ENCODE measurements at regions not wholly inside any gene's neighbourhood (a gene's known extent, or its start where the extent isn't known, plus 50 kb on each side); places are given as distances from the start of the nearest gene placed in this dataset.
A peak's percentile ranks its signal among the peaks of the same experiment; 100 is the strongest.
"Not testable (repeated sequence)": the region's sequence is repeated elsewhere in the genome, so short reads cannot be mapped to it uniquely, and the experiment has no call there.

DNA sequence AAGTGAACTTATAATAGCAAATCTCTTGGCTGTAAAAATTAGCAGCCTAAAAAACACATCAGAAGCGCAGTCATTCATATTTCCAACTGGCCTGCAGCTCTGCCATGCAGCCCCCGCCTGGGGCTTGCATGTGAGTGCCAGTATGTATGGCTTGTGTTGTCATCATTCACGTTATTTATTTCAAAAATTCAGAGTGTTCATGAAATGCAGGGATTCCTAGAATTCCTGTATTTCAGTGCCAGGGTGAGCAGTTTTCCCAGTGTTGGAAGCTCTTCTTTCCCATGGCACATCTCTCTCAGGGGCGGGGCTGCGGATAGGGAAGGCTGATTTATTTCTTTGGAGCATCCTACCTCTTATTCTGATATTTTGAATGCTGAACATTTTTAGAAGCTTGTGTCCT lies 234.6 kb downstream of the FGF9 start:
- ATAC-seq (replicated peaks in 6 of 8) = no peak
- WGBS, 10 experiments = 0 to 100% (median 87%) methylated on average over 1 to 5 of the region's 5 CpGs; no CpG with 5 or more reads in 1 of the 10 experiments
- Histone ChIP-seq H3K27ac (no peak overlapping the region), H3K4me1 (replicated peaks in 1 of 2) (peaks cover 0 to 2% of the 10 kb centered on the region in 2 donors), H3K4me3 (no peak overlapping the region)
- in situ Hi-C loops (cut with MboI; ENCODE audit: low pct_unique_long_range_greater_than_20kb in 2 of 9, low sequenced_read_pairs in 9 of 9, unreplicated experiment in 9 of 9) = no loop called here

DNA sequence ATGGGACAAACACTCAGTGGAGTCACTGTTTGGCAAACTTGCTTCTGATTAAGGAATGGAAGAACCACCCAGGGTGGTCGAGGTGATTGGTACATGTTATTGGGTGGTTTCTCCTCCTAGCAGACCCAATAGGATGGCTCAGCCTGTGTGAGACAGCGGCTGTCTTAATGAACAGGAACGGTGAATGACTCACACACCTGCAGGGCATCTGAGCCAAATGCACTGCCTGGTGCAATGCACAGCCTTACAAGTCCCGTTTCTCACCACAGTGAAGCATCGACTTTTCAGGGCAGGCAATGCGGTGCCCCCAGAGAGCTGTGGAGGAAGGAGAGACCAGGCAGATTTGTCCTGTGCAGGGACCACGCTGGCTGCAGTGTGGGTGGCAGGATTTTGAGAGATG lies 238.5 kb downstream of the FGF9 start:
- no peak for ATAC-seq (replicated peaks in 6 of 8)
- H3K27ac ChIP-seq = no peak overlapping the region
- in situ Hi-C loops (cut with MboI; ENCODE audit: low pct_unique_long_range_greater_than_20kb in 2 of 9, low sequenced_read_pairs in 9 of 9, unreplicated experiment in 9 of 9) = no loop called here
- H3K4me1 ChIP-seq (replicated peaks in 1 of 2) = peaks cover 0 to 2% of the 10 kb centered on the region in 2 donors
- WGBS, 10 experiments = 0 to 86% (median 22%) methylated on average over 1 to 5 of the region's 7 CpGs; no CpG with 5 or more reads in 6 of the 10 experiments
- no peak overlapping the region for H3K4me3 ChIP-seq

DNA sequence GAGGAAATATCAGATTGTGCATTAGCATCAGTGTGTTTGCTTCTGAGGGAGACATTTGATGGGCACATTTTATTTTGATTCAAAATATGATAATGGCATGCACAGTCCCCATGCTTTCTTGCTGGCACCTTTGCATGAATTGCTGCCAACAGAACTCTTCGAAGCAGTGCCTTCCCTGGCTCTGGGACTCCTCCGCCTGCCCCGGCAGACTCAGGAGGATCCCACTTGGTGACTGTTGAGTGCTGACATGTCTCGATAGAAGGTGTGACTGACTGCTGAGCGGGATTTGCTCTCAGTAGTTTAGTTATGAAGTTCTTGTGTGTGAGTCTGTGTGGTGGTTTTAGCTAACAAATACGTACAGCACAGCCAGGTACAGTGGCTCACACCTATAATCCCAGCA lies 239.7 kb downstream of the FGF9 start:
- Histone ChIP-seq H3K4me3 (no peak overlapping the region), H3K27ac (no peak overlapping the region), H3K4me1 (replicated peaks in 1 of 2) (peaks cover 0 to 2% of the 10 kb centered on the region in 2 donors)
- no peak for ATAC-seq (replicated peaks in 6 of 8)
- 80 to 100% (median 97%) methylated on average over 1 to 6 of the region's 6 CpGs; no CpG with 5 or more reads in 6 of the 10 experiments for WGBS, 10 experiments
- in situ Hi-C loops (cut with MboI; ENCODE audit: low pct_unique_long_range_greater_than_20kb in 2 of 9, low sequenced_read_pairs in 9 of 9, unreplicated experiment in 9 of 9) = no loop called here

DNA sequence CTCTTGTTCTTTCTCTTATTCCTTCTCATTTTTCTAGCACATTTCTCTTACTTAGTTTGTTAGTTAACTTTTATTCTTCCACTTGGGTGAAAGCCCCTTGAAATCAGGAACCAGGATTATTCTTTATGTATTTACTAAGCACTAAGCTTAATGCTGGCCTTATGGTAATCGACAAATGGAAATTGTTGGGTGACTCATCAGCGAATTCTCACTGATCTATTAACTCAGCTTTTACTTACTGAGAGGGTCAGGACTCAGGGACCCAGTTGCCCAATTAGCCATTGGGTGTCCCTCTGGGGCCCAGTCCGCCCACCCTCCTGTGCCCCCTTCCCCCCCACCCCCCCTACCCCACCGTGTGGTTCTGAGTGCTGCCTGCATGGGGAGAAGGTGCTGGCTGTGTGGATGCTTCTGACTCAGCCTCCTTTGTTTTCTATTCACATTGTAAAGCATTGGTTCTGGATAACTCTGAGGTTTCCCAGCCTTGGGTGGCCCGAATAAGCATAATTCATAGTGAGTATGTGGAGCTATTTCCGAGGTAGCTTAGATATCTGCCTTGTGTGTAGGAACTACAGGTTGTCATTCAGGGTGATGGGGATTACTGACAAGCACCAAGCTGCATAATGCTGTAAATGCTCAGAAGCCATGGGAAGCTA lies 240.9 kb downstream of the FGF9 start:
- 0 to 80% (median 40%) methylated on average over 1 to 5 of the region's 6 CpGs; no CpG with 5 or more reads in 3 of the 10 experiments for WGBS, 10 experiments
- Histone ChIP-seq H3K4me1 (replicated peaks in 1 of 2) (peaks cover 0 to 2% of the 10 kb centered on the region in 2 donors), H3K4me3 (no peak overlapping the region), H3K27ac (no peak overlapping the region)
- in situ Hi-C loops (cut with MboI; ENCODE audit: low pct_unique_long_range_greater_than_20kb in 2 of 9, low sequenced_read_pairs in 9 of 9, unreplicated experiment in 9 of 9) = no loop called here
- peak in 7 of 8 experiments; percentile 8 to 76 (median 43) for ATAC-seq (replicated peaks in 6 of 8)

DNA sequence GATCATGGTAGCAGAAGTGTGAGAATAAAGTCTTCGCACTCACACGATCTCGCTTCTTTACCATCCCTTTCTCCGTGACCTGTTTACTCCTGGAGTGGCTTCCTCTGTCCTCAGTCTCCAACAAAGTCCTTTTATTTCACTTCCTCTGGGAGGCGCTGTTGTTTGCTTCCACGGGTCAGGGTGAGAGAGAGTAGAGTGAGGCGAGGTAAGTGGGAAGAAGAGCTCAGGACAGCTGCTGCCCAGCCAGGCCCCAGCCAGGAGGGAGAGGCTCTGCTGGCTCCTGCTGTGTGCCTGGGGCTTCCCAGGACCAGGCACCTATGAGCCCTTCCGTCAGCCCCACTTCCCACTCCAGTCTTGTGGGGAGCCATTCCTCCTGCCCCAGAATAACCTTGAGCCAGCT lies 242.1 kb downstream of the FGF9 start:
- ATAC-seq (replicated peaks in 6 of 8) = peak in 1 of 8 experiments; percentile 61
- WGBS, 10 experiments = 20 to 95% (median 77%) methylated on average over 1 to 7 of the region's 8 CpGs; no CpG with 5 or more reads in 4 of the 10 experiments
- Histone ChIP-seq H3K4me1 (replicated peaks in 1 of 2) (peaks cover 0 to 2% of the 10 kb centered on the region in 2 donors), H3K4me3 (no peak overlapping the region), H3K27ac (no peak overlapping the region)
- in situ Hi-C loops (cut with MboI; ENCODE audit: low pct_unique_long_range_greater_than_20kb in 2 of 9, low sequenced_read_pairs in 9 of 9, unreplicated experiment in 9 of 9) = no loop called here

DNA sequence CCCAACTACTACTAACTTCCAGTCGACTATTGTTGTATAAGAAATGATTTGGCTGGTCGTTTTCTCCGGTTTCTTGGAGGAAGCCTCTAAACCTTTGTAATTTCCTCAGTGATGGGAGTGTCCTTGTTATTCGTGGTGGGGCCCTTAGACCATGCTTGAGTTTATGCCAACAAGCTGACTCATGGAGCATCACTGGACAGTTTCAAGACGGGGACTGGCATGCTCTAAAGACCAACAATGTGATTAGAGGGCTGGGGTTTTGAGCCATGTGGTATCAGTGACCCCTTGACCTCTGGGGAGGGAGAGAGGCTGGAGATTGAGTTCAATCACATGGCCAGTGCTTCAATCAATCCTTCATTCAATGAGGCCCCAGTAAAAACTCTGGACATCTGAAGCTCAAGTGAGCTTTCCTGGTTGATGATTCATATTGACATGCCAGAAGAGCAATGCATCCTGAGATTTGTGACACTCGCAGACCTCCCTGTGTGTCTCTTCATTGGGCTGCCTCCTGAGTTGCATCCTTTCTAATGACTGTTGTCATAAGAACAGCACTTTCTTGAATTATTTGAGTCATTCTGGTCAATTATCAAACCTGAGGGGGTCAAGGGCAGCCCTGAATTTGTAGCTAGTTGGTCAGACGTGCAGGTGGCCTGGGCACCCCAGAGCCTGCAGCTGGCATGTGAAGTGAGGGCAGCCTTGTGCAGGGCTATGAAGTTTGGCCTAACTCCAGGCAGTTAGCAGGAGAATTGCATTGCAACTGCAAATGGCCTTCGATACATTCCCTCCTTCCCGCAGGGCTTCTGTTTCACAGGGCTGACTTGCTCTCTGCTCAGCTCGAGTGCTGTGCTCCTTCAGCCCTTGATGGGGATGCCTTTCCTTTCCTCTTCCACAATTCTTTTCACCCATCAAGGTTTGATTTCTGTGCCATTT lies 246.5 kb downstream of the FGF9 start:
- no peak overlapping the region for H3K4me3 ChIP-seq
- peak in 2 of 8 experiments; percentile 20 to 60 for ATAC-seq (replicated peaks in 6 of 8)
- WGBS, 10 experiments = 15 to 90% (median 82%) methylated on average over 4 to 10 of the region's 10 CpGs; no CpG with 5 or more reads in 1 of the 10 experiments
- H3K27ac ChIP-seq = no peak overlapping the region
- in situ Hi-C loops (cut with MboI; ENCODE audit: low pct_unique_long_range_greater_than_20kb in 2 of 9, low sequenced_read_pairs in 9 of 9, unreplicated experiment in 9 of 9) = no loop called here
- no peaks in the 10 kb centered on the region for H3K4me1 ChIP-seq (replicated peaks in 1 of 2)

DNA sequence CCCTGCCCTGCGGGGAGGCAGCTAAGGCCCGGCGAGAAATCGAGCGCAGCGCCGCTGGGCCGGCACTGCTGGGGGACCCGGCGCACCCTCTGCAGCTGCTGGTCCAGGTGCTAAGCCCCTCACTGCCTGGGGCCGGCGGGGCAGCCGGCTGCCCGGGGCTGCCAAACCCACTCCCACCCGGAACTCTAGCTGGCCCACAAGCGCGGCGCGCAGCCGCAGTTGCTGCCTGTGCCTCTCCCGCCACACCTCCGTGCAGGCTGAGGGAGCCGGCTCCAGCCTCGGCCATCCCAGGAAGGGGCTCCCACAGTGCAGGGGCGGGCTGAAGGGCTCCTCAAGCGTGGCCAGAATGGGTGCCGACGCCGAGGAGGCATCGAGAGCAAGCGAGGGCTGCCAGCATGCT lies 249.9 kb downstream of the FGF9 start:
- ATAC-seq (replicated peaks in 6 of 8); in situ Hi-C loops (cut with MboI; ENCODE audit: low pct_unique_long_range_greater_than_20kb in 2 of 9, low sequenced_read_pairs in 9 of 9, unreplicated experiment in 9 of 9); H3K27ac ChIP-seq; H3K4me1 ChIP-seq (replicated peaks in 1 of 2); H3K4me3 ChIP-seq: not testable (repeated sequence)
- 25 to 98% (median 90%) methylated on average over 2 to 10 of the region's 31 CpGs; no CpG with 5 or more reads in 5 of the 10 experiments for WGBS, 10 experiments

DNA sequence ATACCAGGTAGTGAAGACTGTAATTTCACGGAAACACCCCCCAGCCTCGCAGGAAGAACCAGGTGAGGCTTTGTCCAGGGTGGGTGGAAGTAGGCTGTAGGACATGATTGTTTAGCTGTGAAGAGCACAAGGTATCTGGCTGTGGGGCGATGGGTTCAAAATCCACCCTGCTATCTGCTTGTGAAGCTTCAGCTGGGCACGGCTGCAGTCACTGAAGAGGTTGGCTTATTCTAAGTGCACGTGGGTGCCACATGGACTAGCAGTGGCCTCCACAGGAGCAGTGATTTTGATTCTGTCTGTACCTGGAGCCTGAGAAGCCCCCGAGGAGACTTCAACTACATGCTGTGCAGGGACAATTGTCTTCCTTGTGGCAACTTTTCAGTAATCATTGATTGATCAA lies 254.1 kb downstream of the FGF9 start:
- WGBS, 10 experiments = 13 to 93% (median 83%) methylated on average over 2 to 4 of the region's 6 CpGs; no CpG with 5 or more reads in 4 of the 10 experiments
- H3K4me3 ChIP-seq = no peak overlapping the region
- no peaks in the 10 kb centered on the region for H3K4me1 ChIP-seq (replicated peaks in 1 of 2)
- H3K27ac ChIP-seq = no peak overlapping the region
- no peak for ATAC-seq (replicated peaks in 6 of 8)
- in situ Hi-C loops (cut with MboI; ENCODE audit: low pct_unique_long_range_greater_than_20kb in 2 of 9, low sequenced_read_pairs in 9 of 9, unreplicated experiment in 9 of 9) = no loop called here

DNA sequence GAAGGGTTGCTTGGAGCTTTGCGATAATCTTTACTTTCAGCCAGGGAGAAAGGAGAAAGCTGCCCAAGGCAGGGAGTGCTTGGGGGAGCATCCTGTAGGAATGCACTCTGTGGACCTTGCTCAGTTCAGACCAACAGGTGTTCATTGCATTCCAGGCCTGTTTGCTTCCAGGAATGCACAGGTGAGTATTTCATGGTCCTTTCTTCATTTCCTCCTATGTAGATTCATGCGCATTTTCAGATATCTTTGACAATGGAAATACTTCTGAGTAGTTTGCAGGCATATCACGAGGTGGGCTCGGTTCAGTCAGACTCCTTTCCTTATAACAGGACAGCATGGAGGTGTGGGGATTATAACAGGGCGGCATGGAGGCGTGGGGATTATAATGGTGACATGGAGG lies 254.8 kb downstream of the FGF9 start:
- H3K4me1 ChIP-seq (replicated peaks in 1 of 2) = no peaks in the 10 kb centered on the region
- WGBS, 10 experiments = 12 to 100% (median 83%) methylated on average over 1 to 5 of the region's 6 CpGs; no CpG with 5 or more reads in 3 of the 10 experiments
- no peak for ATAC-seq (replicated peaks in 6 of 8)
- in situ Hi-C loops (cut with MboI; ENCODE audit: low pct_unique_long_range_greater_than_20kb in 2 of 9, low sequenced_read_pairs in 9 of 9, unreplicated experiment in 9 of 9) = no loop called here
- no peak overlapping the region for H3K4me3 ChIP-seq
- no peak overlapping the region for H3K27ac ChIP-seq

DNA sequence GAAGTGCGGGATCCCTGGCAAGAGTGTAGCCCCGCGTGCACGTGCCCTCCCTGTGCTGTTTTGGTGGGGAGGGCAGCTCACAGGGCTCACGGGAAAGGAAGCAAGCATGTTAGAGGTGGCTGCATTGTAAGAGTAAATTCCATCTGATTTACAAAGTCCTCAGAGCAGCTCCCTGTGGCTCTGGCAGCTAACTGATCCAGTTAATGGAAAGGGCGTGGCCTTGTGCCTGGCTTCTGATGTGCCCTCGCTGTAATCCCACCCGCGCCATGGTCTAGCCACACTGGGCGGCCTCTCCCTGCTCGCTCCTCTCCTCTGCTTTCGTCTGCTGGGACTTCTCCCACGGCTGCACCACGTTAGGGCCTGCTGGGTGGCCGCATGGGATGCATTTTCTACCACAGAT lies 258.5 kb downstream of the FGF9 start:
- 0 to 100% (median 80%) methylated on average over 1 to 10 of the region's 15 CpGs; no CpG with 5 or more reads in 1 of the 10 experiments for WGBS, 10 experiments
- no peak for ATAC-seq (replicated peaks in 6 of 8)
- Histone ChIP-seq H3K4me3 (no peak overlapping the region), H3K27ac (no peak overlapping the region), H3K4me1 (replicated peaks in 1 of 2) (no peaks in the 10 kb centered on the region)
- in situ Hi-C loops (cut with MboI; ENCODE audit: low pct_unique_long_range_greater_than_20kb in 2 of 9, low sequenced_read_pairs in 9 of 9, unreplicated experiment in 9 of 9) = no loop called here

DNA sequence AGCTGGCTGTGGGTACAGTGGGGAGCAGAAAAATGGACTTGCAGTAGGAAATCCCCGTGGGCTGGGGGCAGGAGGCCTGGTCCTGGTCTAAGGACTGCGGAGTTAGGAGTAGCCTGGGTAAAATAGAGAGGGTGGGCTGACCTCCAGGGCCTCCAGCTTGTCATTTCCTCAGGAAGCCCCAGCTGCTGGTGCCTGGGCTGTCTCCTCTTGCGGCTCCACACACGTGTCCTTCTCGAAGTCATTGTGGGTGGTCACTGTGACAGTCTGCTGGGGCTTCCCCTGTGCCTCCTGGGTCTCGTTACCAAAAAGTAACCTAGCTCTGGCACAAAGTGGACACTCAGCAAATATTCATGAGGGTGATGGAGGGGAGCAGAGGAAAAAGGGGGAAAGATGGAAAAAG lies 259.7 kb downstream of the FGF9 start:
- ATAC-seq (replicated peaks in 6 of 8) = no peak
- Histone ChIP-seq H3K4me3 (no peak overlapping the region), H3K27ac (no peak overlapping the region), H3K4me1 (replicated peaks in 1 of 2) (no peaks in the 10 kb centered on the region)
- in situ Hi-C loops (cut with MboI; ENCODE audit: low pct_unique_long_range_greater_than_20kb in 2 of 9, low sequenced_read_pairs in 9 of 9, unreplicated experiment in 9 of 9) = no loop called here
- WGBS, 10 experiments = 0 to 100% (median 50%) methylated on average over 1 to 2 of the region's 6 CpGs; no CpG with 5 or more reads in 3 of the 10 experiments

DNA sequence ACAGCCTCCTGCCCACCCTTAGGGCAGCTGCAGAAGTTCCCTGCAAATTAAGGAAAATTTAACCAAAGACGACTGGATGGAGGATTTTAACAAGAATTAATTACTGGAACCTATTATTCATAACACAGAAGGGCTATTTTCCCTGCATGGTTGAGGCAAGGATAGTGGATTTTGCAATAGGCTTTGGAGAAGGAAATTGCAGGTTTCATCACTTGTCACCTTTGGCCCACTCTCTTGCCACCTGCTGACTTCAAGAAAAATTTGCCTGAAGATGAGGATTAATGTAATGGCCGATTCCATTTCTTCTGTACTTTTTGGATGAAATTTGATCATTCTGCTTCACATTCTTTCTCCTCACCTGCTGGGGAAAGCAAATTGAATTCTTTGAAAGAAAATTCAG lies 261.7 kb downstream of the FGF9 start:
- Histone ChIP-seq H3K4me3 (no peak overlapping the region), H3K4me1 (replicated peaks in 1 of 2) (no peaks in the 10 kb centered on the region), H3K27ac (no peak overlapping the region)
- in situ Hi-C loops (cut with MboI; ENCODE audit: low pct_unique_long_range_greater_than_20kb in 2 of 9, low sequenced_read_pairs in 9 of 9, unreplicated experiment in 9 of 9) = no loop called here
- ATAC-seq (replicated peaks in 6 of 8) = no peak
- 0 to 92% (median 39%) methylated on average over 1 to 2 of the region's 2 CpGs; no CpG with 5 or more reads in 2 of the 10 experiments for WGBS, 10 experiments

DNA sequence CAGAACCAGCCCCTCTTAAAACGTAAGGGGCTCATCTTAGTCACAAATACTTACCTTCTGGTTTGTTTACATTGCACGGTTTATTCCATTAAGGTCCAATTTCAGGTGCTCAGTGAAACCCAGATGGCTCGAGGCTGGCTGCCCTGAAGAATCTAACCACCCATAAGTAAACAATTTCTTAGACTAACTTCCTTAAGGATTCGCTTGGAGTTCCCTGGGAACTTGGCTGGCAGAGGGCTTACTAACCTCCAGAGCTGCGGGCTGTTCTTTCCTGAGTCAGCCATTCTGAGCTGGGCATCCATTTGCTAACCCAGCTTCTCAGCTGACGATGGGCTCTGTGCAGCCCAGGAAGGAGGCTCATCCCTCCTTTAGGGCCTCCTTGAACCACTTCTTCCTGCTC lies 262.1 kb downstream of the FGF9 start:
- 0 to 100% (median 84%) methylated on average over 1 to 5 of the region's 6 CpGs for WGBS, 10 experiments
- Histone ChIP-seq H3K4me3 (no peak overlapping the region), H3K4me1 (replicated peaks in 1 of 2) (no peaks in the 10 kb centered on the region), H3K27ac (no peak overlapping the region)
- in situ Hi-C loops (cut with MboI; ENCODE audit: low pct_unique_long_range_greater_than_20kb in 2 of 9, low sequenced_read_pairs in 9 of 9, unreplicated experiment in 9 of 9) = no loop called here
- no peak for ATAC-seq (replicated peaks in 6 of 8)

Data from motor neuron (in vitro differentiated cells).